GM12878 (cell line): ENCODE measurements at regions not wholly inside any gene's neighbourhood (a gene's known extent, or its start where the extent isn't known, plus 50 kb on each side); places are given as distances from the start of the nearest gene placed in this dataset.

Experiments used
- BACH1 ChIP-seq: fragments of 450-650 bp; IDR thresholded peaks from 2 replicates; pipeline ENCODE4 v1.6.1; 2017; ENCODE audit warnings: mild to moderate bottlenecking, borderline replicate concordance
- EP300 ChIP-seq, 2 experiments: fragments of 150-350 bp in 1 of 2; IDR thresholded peaks; 2 replicates each; pipeline ENCODE4 v1.6.1; 2011 to 2012; ENCODE audit warnings: low read depth in 2 of 2, low read length in 2 of 2, borderline replicate concordance in 1 of 2, improper control_type of control experiment in 1 of 2, inconsistent platforms in 1 of 2; ENCODE audit not compliant: control insufficient read depth in 1 of 2
- MEF2B ChIP-seq: fragments of 450-650 bp; IDR thresholded peaks from 2 replicates; pipeline ENCODE4 v1.6.1; 2018; ENCODE audit warnings: mild to moderate bottlenecking, moderate library complexity; ENCODE audit not compliant: partially characterized antibody, poor library complexity, severe bottlenecking
- STAT3 ChIP-seq: IDR thresholded peaks from 2 replicates; pipeline ENCODE4 v1.6.1; 2011; ENCODE audit warnings: low read depth, low read length, improper control_type of control experiment
- TAF1 ChIP-seq: IDR thresholded peaks from 2 replicates; pipeline ENCODE4 v1.6.1; 2011; ENCODE audit warnings: mild to moderate bottlenecking, low read depth, low read length, borderline replicate concordance
- ZNF274 ChIP-seq: IDR thresholded peaks from one replicate; pipeline ENCODE4 v1.8.0; 2011; ENCODE audit not compliant: insufficient read length, insufficient read depth
- TF ChIP-seq, protein P1 (sequence below): fragments of 450-650 bp; IDR thresholded peaks from 2 replicates; pipeline ENCODE4 v1.6.1; 2017; ENCODE audit warnings: mild to moderate bottlenecking, moderate library complexity
- TF ChIP-seq, protein P2 (sequence below): fragments of 450-650 bp; IDR thresholded peaks from 2 replicates; pipeline ENCODE4 v1.6.1; 2014; ENCODE audit warnings: mild to moderate bottlenecking
- TF ChIP-seq, protein P3 (sequence below): fragments of 450-650 bp; IDR thresholded peaks from 2 replicates; pipeline ENCODE4 v1.6.1; 2016; ENCODE audit warnings: mild to moderate bottlenecking

DNA sequence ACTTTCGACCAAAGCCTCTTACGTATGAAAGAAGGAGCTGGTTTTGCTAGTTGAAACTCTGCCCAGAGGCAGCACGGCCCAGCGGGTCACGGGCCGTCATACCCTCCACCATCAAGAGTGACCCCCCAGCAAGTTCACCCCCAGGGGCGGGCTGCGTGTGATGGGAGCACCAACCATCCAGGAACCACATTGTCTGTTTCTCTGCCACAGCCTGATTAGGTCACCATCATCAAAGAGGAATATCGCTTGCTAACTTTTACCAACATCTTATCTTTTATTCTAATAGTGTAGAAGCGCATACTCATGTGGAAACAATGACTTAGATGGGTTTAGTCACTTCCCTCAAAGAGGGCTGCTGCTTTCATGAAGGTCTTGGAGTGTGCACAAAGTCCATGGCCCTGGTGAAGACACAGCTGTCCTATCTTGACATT is 116.6 kb upstream of the SMIM21 start (continued):
- TF ChIP-seq, protein P1, sequence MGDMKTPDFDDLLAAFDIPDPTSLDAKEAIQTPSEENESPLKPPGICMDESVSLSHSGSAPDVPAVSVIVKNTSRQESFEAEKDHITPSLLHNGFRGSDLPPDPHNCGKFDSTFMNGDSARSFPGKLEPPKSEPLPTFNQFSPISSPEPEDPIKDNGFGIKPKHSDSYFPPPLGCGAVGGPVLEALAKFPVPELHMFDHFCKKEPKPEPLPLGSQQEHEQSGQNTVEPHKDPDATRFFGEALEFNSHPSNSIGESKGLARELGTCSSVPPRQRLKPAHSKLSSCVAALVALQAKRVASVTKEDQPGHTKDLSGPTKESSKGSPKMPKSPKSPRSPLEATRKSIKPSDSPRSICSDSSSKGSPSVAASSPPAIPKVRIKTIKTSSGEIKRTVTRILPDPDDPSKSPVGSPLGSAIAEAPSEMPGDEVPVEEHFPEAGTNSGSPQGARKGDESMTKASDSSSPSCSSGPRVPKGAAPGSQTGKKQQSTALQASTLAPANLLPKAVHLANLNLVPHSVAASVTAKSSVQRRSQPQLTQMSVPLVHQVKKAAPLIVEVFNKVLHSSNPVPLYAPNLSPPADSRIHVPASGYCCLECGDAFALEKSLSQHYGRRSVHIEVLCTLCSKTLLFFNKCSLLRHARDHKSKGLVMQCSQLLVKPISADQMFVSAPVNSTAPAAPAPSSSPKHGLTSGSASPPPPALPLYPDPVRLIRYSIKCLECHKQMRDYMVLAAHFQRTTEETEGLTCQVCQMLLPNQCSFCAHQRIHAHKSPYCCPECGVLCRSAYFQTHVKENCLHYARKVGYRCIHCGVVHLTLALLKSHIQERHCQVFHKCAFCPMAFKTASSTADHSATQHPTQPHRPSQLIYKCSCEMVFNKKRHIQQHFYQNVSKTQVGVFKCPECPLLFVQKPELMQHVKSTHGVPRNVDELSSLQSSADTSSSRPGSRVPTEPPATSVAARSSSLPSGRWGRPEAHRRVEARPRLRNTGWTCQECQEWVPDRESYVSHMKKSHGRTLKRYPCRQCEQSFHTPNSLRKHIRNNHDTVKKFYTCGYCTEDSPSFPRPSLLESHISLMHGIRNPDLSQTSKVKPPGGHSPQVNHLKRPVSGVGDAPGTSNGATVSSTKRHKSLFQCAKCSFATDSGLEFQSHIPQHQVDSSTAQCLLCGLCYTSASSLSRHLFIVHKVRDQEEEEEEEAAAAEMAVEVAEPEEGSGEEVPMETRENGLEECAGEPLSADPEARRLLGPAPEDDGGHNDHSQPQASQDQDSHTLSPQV: no peak
- no peak for TF ChIP-seq MEF2B
- no peak for TF ChIP-seq ZNF274
- TF ChIP-seq EP300 (IDR thresholded peaks at IDR 0.05; ENCODE audit: borderline replicate concordance in 1 of 2, control insufficient read depth in 1 of 2, low read depth in 2 of 2, low read length in 2 of 2): no peak
- TF ChIP-seq BACH1: no peak
- TF ChIP-seq, protein P2, sequence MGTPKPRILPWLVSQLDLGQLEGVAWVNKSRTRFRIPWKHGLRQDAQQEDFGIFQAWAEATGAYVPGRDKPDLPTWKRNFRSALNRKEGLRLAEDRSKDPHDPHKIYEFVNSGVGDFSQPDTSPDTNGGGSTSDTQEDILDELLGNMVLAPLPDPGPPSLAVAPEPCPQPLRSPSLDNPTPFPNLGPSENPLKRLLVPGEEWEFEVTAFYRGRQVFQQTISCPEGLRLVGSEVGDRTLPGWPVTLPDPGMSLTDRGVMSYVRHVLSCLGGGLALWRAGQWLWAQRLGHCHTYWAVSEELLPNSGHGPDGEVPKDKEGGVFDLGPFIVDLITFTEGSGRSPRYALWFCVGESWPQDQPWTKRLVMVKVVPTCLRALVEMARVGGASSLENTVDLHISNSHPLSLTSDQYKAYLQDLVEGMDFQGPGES: no peak
- no peak for TF ChIP-seq TAF1
- no peak for TF ChIP-seq STAT3
- TF ChIP-seq, protein P3, sequence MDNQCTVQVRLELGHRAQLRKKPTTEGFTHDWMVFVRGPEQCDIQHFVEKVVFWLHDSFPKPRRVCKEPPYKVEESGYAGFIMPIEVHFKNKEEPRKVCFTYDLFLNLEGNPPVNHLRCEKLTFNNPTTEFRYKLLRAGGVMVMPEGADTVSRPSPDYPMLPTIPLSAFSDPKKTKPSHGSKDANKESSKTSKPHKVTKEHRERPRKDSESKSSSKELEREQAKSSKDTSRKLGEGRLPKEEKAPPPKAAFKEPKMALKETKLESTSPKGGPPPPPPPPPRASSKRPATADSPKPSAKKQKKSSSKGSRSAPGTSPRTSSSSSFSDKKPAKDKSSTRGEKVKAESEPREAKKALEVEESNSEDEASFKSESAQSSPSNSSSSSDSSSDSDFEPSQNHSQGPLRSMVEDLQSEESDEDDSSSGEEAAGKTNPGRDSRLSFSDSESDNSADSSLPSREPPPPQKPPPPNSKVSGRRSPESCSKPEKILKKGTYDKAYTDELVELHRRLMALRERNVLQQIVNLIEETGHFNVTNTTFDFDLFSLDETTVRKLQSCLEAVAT: no peak
